Aorta (tissue), 5 donors: ENCODE measurements at regions not wholly inside any gene's neighbourhood (a gene's known extent, or its start where the extent isn't known, plus 50 kb on each side); places are given as distances from the start of the nearest gene placed in this dataset.
"Not testable (repeated sequence)": the region's sequence is repeated elsewhere in the genome, so short reads cannot be mapped to it uniquely, and the experiment has no call there.

Experiments
- ATAC-seq: fragments of 200-7000 bp; cut with Tn5 transposase; one replicate; pipeline ENCODE4 v1.9.1; 2022; ENCODE audit warnings: moderate library complexity; ENCODE audit not compliant: low FRiP score
- DNase-seq, 2 donors: peaks; one replicate each; pipeline ENCODE4 v3.0.0-alpha.2; 2020
- H3K27ac ChIP-seq, 2 donors: one replicate each; pipeline ENCODE4 v1.5.1; 2013; ENCODE audit warnings: low read length in 2 of 2, mild to moderate bottlenecking in 2 of 2, moderate library complexity in 2 of 2, control low read depth in 1 of 2, inconsistent platforms in 1 of 2, low read depth in 1 of 2
- H3K27me3 ChIP-seq, 2 donors: one replicate each; pipeline ENCODE4 v1.6.1; 2013; ENCODE audit warnings: control low read depth in 1 of 2, low read length in 1 of 2, mild to moderate bottlenecking in 1 of 2, moderate library complexity in 1 of 2; ENCODE audit not compliant: insufficient read depth in 2 of 2, control insufficient read depth in 1 of 2
- H3K36me3 ChIP-seq, 2 donors: one replicate each; pipeline ENCODE4 v1.6.1; 2013; ENCODE audit warnings: control low read depth in 1 of 2, low read length in 1 of 2, mild to moderate bottlenecking in 1 of 2; ENCODE audit not compliant: insufficient read depth in 2 of 2, control insufficient read depth in 1 of 2
- H3K4me1 ChIP-seq, 2 donors: one replicate each; pipeline ENCODE4 v1.6.1; 2013; ENCODE audit warnings: low read length in 2 of 2, control low read depth in 1 of 2, mild to moderate bottlenecking in 1 of 2, moderate library complexity in 1 of 2; ENCODE audit not compliant: insufficient read depth in 2 of 2, control insufficient read depth in 1 of 2
- H3K4me3 ChIP-seq, 2 donors: one replicate each; pipeline ENCODE4 v1.5.1; 2013; ENCODE audit warnings: low read length in 2 of 2, control low read depth in 1 of 2, mild to moderate bottlenecking in 1 of 2
- H3K9me3 ChIP-seq: one replicate; pipeline ENCODE4 v1.6.1; 2013; ENCODE audit warnings: mild to moderate bottlenecking, low read length; ENCODE audit not compliant: control insufficient read depth
- WGBS, 2 donors: extraction: QIAGEN DNeasy Blood & Tissue Kit; methylation state at CpG; one replicate each; pipeline ENCODE4 v1.1.7; 2013; 5-methylcytosine and 5-hydroxymethylcytosine counted together
- intact Hi-C, 2 donors: fragments of 100-400 bp; cut with DNase I; formaldehyde crosslinking; loops; one replicate each; pipeline versions ENCODE4 v1.14.2 to v1.15.0; 2022
- donor health status: healthy with polysubstance abuse.
- donor health status: Bipolar disorder and iron deficiency.
- donor health status: DM: no; HTN: no; CAD: no.
- donor health status: DM: no; HTN: no; CAD: no.
- donor health status: DM: yes; HTN: yes; CAD: no.

DNA sequence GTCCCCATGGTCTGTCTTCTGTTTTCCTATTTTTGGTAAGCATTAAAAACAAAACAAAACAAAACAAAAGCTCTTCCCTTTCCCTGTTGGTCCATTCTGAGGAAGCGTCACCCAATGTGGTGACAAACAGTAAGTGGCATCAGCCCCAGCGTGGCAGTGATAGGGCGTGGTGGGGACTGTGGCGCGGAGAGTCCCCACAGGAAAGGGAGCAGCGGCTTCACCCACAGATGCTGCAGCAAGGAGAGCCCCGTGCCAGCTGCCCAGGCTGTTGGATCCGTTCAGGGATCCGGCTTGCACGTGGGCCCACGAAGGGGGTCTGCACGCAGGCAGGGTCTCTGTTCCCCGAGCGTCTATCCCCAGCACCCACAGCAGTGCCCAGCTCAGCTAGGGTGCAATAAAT lies 279.2 kb downstream of the ADGRD1 start:
- H3K27ac ChIP-seq, H3K9me3 ChIP-seq, H3K36me3 ChIP-seq, H3K27me3 ChIP-seq, H3K4me3 ChIP-seq, intact Hi-C loops, H3K4me1 ChIP-seq, ATAC-seq: not testable (repeated sequence)
- DNase-seq = peak in 1 of 2 donors; percentile 59
- WGBS, 2 donors = 76 to 97% methylated on average over 10 to 11 of the region's 14 CpGs

DNA sequence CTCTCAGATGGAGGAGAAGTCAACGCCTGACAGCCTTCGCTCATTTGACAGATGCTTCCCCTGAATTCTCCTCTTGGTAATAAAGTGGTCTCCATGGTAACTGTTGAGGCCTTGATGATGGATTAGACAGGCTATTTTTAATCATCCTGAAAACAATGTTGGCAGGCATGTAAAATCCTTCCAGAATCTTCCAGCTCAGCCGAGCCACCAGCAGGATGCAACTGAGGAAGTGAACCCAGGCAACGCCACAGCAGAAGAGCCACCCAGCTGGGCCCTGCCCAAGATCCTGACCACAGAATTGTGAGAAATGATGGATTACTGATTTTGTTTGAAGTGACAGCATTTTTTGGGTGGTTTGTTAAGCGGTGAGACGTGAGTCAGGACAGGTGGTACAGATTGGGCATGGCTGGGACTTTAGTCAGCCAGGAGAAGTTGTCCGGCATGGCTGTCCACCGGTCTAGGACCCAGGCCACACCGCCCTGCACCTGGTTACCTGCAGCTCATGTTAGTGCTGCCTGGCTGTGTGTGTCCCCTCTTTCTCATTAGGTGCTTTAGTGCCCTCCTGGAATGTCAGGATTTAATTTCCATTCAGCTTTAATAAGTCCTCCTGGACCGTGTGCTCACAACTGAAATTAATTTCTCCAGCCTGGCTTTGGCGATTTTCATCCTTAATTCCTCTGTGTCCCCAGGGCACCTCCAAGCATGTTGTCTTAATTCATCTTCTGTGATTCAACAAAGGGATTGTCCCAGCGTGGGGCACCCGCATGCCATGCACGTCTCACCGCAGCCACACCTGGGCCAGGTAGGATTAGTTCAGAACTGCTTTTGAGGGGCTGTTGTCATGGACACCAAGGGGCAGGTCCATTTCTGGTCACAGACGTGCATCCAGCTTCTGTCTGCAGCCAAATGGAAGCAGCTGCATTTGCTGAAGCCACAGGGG lies 280.4 kb downstream of the ADGRD1 start:
- WGBS, 2 donors = 66 to 69% methylated on average over 15 to 16 of the region's 16 CpGs
- H3K27me3 ChIP-seq, intact Hi-C loops, H3K27ac ChIP-seq, H3K4me3 ChIP-seq, H3K9me3 ChIP-seq, ATAC-seq, DNase-seq, H3K36me3 ChIP-seq, H3K4me1 ChIP-seq: not testable (repeated sequence)

DNA sequence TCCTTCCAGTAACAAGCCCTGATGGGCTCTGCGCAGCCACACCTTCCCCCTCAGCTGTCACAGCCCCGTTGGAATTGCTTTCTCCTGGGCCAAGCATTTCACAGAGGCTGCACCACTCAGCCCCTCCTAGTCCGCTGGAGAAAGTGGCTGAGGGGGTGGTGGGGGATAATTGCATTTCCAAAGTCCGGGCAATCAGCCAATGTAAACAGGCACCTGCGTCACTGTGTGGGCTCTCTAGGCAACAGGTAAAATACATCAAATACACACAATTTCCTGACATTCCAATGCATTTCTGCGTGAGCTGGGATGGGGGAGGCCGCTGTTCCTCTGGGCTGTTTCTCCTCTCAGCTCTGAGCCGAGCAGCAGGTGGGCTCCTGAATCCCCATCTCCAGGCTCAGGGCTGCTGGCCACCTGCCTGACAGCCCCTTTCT lies 281.1 kb downstream of the ADGRD1 start:
- H3K9me3 ChIP-seq, H3K27ac ChIP-seq, H3K4me1 ChIP-seq, H3K27me3 ChIP-seq, intact Hi-C loops, ATAC-seq, H3K36me3 ChIP-seq, H3K4me3 ChIP-seq, DNase-seq: not testable (repeated sequence)
- 9 to 13% methylated on average over 4 to 5 of the region's 8 CpGs for WGBS, 2 donors

DNA sequence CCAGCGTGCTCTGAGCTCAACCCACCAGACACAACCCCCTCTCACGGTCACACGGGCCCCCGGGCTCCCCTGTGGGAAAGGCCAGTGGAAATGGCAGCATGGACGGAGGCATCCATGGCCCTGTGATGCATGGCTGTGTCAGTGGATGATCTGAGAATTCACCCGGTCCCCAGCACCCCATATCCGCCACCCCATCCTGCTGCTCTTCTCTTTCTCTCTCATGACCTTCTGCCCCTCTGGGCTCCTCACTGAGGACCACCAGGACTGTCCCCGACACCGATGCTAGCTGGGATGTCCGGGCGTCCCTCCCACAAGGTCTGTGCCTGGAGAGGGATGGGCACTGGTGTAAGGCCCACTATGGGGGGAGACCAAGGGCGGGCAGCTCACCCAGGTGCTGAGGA lies 282.2 kb downstream of the ADGRD1 start:
- Histone ChIP-seq H3K27me3 (no peaks in the 10 kb centered on the region), H3K4me1 (no peaks in the 10 kb centered on the region), H3K36me3 (no peaks in the 10 kb centered on the region), H3K9me3 (peaks cover 4% of the 10 kb centered on the region), H3K4me3 (no peak overlapping the region), H3K27ac (no peak overlapping the region)
- intact Hi-C loops = no loop called here
- DNase-seq = peak in 1 of 2 donors; percentile 62
- ATAC-seq = no peak
- 70 to 76% methylated on average over 12 of the region's 12 CpGs for WGBS, 2 donors

DNA sequence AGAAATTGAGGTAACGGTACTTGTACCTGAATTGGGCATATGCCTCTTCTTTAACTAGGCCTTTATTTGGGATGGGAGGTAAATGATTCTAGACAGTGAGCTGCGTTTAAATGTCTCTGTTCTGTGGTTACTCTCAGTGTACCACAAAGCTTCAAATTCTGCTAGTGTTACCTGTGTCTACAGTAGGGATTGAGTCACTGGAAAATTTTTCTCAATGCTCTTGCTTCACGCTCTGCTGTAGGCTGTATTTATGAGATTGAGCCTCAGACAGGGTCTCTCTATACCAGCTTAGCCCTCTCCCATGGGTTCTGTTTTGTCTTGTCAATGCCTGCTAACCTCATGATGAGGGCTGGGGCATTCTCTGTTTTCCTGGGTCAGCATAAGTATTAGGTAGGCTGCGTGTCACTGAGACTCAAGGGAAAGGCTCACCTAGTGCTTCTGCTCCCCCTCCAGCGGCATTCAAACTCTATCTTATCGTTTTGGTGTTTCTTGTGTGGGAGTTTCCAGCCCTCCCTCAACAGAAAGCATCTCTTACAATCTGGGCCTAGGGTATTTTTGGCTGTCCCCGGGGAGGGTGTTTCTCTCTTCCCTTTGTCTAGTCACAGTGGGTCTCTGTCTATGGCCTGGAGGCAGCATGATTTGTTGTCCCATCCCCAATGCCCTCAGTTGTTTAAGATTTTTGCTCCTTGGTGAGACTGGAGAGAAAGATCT lies 285.8 kb downstream of the ADGRD1 start:
- Histone ChIP-seq H3K27me3 (no peaks in the 10 kb centered on the region), H3K27ac (no peak overlapping the region), H3K4me1 (no peaks in the 10 kb centered on the region), H3K36me3 (no peaks in the 10 kb centered on the region), H3K4me3 (no peak overlapping the region), H3K9me3 (no peaks in the 10 kb centered on the region)
- DNase-seq = no peak
- intact Hi-C loops = no loop called here
- ATAC-seq = no peak
- 69 to 84% methylated on average over 7 of the region's 7 CpGs for WGBS, 2 donors

GRCh38 chr12:131241517-131241916 lies 287.8 kb downstream of the ADGRD1 start:
- no peaks in the 10 kb centered on the region for H3K9me3 ChIP-seq

DNA sequence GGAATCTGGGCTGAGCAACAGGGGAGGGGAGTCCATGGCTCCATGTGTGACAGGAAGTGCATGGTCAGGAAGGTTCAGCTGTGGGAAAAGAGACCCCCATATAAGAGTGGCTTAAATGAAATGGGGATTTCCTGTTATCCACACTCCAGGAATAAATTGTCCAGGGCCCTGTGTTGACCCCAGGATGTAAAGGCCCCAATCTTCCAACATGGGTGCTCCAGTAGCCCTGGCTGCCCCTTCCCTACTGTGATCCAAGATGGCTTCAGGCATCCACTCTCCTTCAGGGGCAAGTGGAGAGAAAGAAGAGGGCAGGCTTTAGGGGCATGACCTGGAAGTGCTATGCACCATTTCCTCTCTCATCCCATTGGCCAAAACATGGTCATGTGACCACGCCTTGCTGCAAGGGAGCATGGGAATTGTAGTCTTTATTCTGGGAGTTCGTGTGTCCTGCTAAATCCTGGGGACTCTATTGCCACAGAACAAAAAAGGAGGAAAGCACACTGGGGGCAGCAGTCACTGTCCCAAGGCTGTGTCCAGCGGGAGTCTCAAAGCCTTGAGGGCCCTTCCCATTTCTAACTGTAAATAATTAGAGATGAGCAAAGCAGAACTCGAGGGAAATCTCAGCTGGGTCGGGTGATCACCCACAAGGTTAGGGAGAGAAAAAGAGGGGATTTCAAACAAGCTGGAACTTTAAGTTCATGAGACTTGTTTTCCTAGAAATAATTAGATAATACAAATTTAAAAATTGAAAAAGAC lies 289.2 kb downstream of the ADGRD1 start:
- 78 to 83% methylated on average over 5 of the region's 5 CpGs for WGBS, 2 donors
- Histone ChIP-seq H3K27me3 (no peaks in the 10 kb centered on the region), H3K36me3 (no peaks in the 10 kb centered on the region), H3K4me3 (no peak overlapping the region), H3K27ac (no peak overlapping the region), H3K4me1 (no peaks in the 10 kb centered on the region), H3K9me3 (no peaks in the 10 kb centered on the region)
- intact Hi-C loops = no loop called here
- DNase-seq = peak in 1 of 2 donors; percentile 19
- no peak for ATAC-seq

More at GRCh38 chr12:131241517-131241916, 287.8 kb downstream of the ADGRD1 start:
- Histone ChIP-seq H3K36me3 (no peaks in the 10 kb centered on the region), H3K4me1 (no peaks in the 10 kb centered on the region), H3K27me3 (no peaks in the 10 kb centered on the region), H3K27ac (no peak overlapping the region), H3K4me3 (no peak overlapping the region)
- ATAC-seq (no peak), DNase-seq (peak in 1 of 2 donors; percentile 40)
- intact Hi-C loops = no loop called here

GRCh38 chr12:131244157-131244688 lies 290.5 kb downstream of the ADGRD1 start:
- H3K4me1 ChIP-seq, H3K27ac ChIP-seq, intact Hi-C loops, H3K9me3 ChIP-seq, ATAC-seq, H3K36me3 ChIP-seq, H3K27me3 ChIP-seq, DNase-seq, H3K4me3 ChIP-seq: not testable (repeated sequence)
- WGBS, 2 donors = 68 to 70% methylated on average over 8 to 9 of the region's 15 CpGs
